ENCODE measurements at regions not wholly inside any gene's neighbourhood (a gene's known extent, or its start where the extent isn't known, plus 50 kb on each side); places are given as distances from the start of the nearest gene placed in this dataset.

- TF ChIP-seq ATF2 (CRISPR knock-in tag; IDR thresholded peaks at IDR 0.05; ENCODE audit: borderline replicate concordance, low read depth) (no peak), NFATC4 (CRISPR knock-in tag; IDR thresholded peaks at IDR 0.05) (no peak), IRF1 (CRISPR knock-in tag; IDR thresholded peaks at IDR 0.05) (no peak), AFF4 (CRISPR knock-in tag; IDR thresholded peaks at IDR 0.05; ENCODE audit: borderline replicate concordance) (no peak), ETV6 (CRISPR knock-in tag; IDR thresholded peaks at IDR 0.05) (no peak), STAT6 (CRISPR knock-in tag; conservative IDR thresholded peaks at IDR 0.05; ENCODE audit: low read depth) (no peak), NR2C2 (CRISPR knock-in tag; IDR thresholded peaks at IDR 0.05) (no peak), FOXJ3 (CRISPR knock-in tag; IDR thresholded peaks at IDR 0.05; ENCODE audit: borderline replicate concordance) (no peak), E2F1 (CRISPR knock-in tag; IDR thresholded peaks at IDR 0.05) (no peak)
- TF ChIP-seq, protein P1, sequence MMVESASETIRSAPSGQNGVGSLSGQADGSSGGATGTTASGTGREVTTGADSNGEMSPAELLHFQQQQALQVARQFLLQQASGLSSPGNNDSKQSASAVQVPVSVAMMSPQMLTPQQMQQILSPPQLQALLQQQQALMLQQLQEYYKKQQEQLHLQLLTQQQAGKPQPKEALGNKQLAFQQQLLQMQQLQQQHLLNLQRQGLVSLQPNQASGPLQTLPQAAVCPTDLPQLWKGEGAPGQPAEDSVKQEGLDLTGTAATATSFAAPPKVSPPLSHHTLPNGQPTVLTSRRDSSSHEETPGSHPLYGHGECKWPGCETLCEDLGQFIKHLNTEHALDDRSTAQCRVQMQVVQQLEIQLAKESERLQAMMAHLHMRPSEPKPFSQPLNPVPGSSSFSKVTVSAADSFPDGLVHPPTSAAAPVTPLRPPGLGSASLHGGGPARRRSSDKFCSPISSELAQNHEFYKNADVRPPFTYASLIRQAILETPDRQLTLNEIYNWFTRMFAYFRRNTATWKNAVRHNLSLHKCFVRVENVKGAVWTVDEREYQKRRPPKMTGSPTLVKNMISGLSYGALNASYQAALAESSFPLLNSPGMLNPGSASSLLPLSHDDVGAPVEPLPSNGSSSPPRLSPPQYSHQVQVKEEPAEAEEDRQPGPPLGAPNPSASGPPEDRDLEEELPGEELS (CRISPR knock-in tag; IDR thresholded peaks at IDR 0.05) = no peak
- TF ChIP-seq, protein P2, sequence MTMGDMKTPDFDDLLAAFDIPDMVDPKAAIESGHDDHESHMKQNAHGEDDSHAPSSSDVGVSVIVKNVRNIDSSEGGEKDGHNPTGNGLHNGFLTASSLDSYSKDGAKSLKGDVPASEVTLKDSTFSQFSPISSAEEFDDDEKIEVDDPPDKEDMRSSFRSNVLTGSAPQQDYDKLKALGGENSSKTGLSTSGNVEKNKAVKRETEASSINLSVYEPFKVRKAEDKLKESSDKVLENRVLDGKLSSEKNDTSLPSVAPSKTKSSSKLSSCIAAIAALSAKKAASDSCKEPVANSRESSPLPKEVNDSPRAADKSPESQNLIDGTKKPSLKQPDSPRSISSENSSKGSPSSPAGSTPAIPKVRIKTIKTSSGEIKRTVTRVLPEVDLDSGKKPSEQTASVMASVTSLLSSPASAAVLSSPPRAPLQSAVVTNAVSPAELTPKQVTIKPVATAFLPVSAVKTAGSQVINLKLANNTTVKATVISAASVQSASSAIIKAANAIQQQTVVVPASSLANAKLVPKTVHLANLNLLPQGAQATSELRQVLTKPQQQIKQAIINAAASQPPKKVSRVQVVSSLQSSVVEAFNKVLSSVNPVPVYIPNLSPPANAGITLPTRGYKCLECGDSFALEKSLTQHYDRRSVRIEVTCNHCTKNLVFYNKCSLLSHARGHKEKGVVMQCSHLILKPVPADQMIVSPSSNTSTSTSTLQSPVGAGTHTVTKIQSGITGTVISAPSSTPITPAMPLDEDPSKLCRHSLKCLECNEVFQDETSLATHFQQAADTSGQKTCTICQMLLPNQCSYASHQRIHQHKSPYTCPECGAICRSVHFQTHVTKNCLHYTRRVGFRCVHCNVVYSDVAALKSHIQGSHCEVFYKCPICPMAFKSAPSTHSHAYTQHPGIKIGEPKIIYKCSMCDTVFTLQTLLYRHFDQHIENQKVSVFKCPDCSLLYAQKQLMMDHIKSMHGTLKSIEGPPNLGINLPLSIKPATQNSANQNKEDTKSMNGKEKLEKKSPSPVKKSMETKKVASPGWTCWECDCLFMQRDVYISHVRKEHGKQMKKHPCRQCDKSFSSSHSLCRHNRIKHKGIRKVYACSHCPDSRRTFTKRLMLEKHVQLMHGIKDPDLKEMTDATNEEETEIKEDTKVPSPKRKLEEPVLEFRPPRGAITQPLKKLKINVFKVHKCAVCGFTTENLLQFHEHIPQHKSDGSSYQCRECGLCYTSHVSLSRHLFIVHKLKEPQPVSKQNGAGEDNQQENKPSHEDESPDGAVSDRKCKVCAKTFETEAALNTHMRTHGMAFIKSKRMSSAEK (CRISPR knock-in tag; IDR thresholded peaks at IDR 0.05; ENCODE audit: borderline replicate concordance) = no peak
- TF ChIP-seq, protein P3, sequence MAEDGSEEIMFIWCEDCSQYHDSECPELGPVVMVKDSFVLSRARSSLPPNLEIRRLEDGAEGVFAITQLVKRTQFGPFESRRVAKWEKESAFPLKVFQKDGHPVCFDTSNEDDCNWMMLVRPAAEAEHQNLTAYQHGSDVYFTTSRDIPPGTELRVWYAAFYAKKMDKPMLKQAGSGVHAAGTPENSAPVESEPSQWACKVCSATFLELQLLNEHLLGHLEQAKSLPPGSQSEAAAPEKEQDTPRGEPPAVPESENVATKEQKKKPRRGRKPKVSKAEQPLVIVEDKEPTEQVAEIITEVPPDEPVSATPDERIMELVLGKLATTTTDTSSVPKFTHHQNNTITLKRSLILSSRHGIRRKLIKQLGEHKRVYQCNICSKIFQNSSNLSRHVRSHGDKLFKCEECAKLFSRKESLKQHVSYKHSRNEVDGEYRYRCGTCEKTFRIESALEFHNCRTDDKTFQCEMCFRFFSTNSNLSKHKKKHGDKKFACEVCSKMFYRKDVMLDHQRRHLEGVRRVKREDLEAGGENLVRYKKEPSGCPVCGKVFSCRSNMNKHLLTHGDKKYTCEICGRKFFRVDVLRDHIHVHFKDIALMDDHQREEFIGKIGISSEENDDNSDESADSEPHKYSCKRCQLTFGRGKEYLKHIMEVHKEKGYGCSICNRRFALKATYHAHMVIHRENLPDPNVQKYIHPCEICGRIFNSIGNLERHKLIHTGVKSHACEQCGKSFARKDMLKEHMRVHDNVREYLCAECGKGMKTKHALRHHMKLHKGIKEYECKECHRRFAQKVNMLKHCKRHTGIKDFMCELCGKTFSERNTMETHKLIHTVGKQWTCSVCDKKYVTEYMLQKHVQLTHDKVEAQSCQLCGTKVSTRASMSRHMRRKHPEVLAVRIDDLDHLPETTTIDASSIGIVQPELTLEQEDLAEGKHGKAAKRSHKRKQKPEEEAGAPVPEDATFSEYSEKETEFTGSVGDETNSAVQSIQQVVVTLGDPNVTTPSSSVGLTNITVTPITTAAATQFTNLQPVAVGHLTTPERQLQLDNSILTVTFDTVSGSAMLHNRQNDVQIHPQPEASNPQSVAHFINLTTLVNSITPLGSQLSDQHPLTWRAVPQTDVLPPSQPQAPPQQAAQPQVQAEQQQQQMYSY (CRISPR knock-in tag; IDR thresholded peaks at IDR 0.05) = no peak
These were observed 287.2 kb downstream of the BCAT1 start (continued) for GRCh38 chr12:24661657-24662096.

Data from WTC11 (cell line).